ENCODE measurements at regions not wholly inside any gene's neighbourhood (a gene's known extent, or its start where the extent isn't known, plus 50 kb on each side); places are given as distances from the start of the nearest gene placed in this dataset.

GRCh38 chr19:30888937-30889336, 460.3 kb downstream of the TSHZ3 start:
- peaks cover 0 to 17% (median 0%) of the 10 kb centered on the region in 7 donors for H3K27me3 ChIP-seq
- intact Hi-C loops (cut with DNase I), result no loop called here
- DNase-seq (no peak), ATAC-seq (no peak)
- H3K36me3 ChIP-seq, result no peaks in the 10 kb centered on the region
- WGBS, 2 donors, result 89 to 90% methylated on average over 2 of the region's 2 CpGs
- H3K4me1 ChIP-seq, result no peaks in the 10 kb centered on the region
- no peak for TF ChIP-seq CTCF (IDR thresholded peaks at IDR 0.05)
- no peak overlapping the region for H3K27ac ChIP-seq
- H3K9me3 ChIP-seq, result no peaks in the 10 kb centered on the region
- H3K4me3 ChIP-seq, result no peak overlapping the region

- Histone ChIP-seq H3K4me3 (no peak overlapping the region), H3K27ac (no peak overlapping the region), H3K36me3 (no peaks in the 10 kb centered on the region), H3K9me3 (no peaks in the 10 kb centered on the region), H3K4me1 (peaks cover 0 to 14% (median 0%) of the 10 kb centered on the region in 9 donors), H3K27me3 (peaks cover 0 to 17% (median 3%) of the 10 kb centered on the region in 7 donors)
- 76 to 78% methylated on average over 6 of the region's 6 CpGs for WGBS, 2 donors
- DNase-seq, result no peak
- no peak for TF ChIP-seq CTCF (IDR thresholded peaks at IDR 0.05)
- intact Hi-C loops (cut with DNase I), result no loop called here
- no peak for ATAC-seq
Observed at GRCh38 chr19:30887042-30887441, 462.2 kb downstream of the TSHZ3 start.

GRCh38 chr19:30886222-30886621, 463.0 kb downstream of the TSHZ3 start:
- Histone ChIP-seq H3K36me3 (no peaks in the 10 kb centered on the region), H3K4me3 (no peak overlapping the region), H3K9me3 (no peaks in the 10 kb centered on the region), H3K27ac (no peak overlapping the region), H3K4me1 (peaks cover 0 to 15% (median 0%) of the 10 kb centered on the region in 9 donors), H3K27me3 (peaks cover 0 to 16% (median 3%) of the 10 kb centered on the region in 7 donors)
- intact Hi-C loops (cut with DNase I), result no loop called here
- WGBS, 2 donors, result 76 to 78% methylated on average over 7 of the region's 7 CpGs
- DNase-seq, result no peak
- no peak for ATAC-seq
- no peak for TF ChIP-seq CTCF (IDR thresholded peaks at IDR 0.05)

- peaks cover 0 to 15% (median 0%) of the 10 kb centered on the region in 9 donors for H3K4me1 ChIP-seq
- ATAC-seq (no peak), DNase-seq (no peak)
- H3K9me3 ChIP-seq, result no peaks in the 10 kb centered on the region
- no peak for TF ChIP-seq CTCF (IDR thresholded peaks at IDR 0.05)
- no peak overlapping the region for H3K27ac ChIP-seq
- H3K4me3 ChIP-seq, result no peak overlapping the region
- H3K36me3 ChIP-seq, result no peaks in the 10 kb centered on the region
- intact Hi-C loops (cut with DNase I), result no loop called here
- 85 to 87% methylated on average over 11 of the region's 11 CpGs for WGBS, 2 donors
- peaks cover 0 to 12% (median 0%) of the 10 kb centered on the region in 7 donors for H3K27me3 ChIP-seq
Observed at GRCh38 chr19:30884146-30884812, 465.0 kb downstream of the TSHZ3 start.
